ENCODE measurements at regions not wholly inside any gene's neighbourhood (a gene's known extent, or its start where the extent isn't known, plus 50 kb on each side); places are given as distances from the start of the nearest gene placed in this dataset.
"Not testable (repeated sequence)": the region's sequence is repeated elsewhere in the genome, so short reads cannot be mapped to it uniquely, and the experiment has no call there.

DNA sequence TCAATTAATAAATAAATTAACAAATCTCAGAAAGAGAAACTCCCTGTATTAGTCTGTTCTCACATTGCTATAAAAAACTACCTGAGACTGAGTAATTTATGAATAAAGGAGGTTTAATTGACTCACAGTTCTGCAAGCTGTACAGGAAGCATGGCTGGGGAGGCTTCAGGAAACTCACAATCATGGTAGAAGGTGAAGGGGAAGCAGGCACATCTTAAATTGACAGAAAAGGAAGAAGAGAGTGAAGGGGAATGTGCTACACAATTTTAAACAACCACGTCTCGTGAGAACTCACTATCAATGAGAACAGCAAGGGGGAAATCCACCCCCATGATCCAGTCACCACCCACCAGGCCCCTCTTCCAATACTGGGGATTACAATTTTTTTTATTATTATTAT, 358.3 kb upstream of the KIAA1217 start:
- Mint-ChIP-seq H3K4me1 (ENCODE audit: unreplicated experiment) (no peaks in the 10 kb centered on the region), H3K9me3 (ENCODE audit: unreplicated experiment) (peaks cover 41% of the 10 kb centered on the region), H3K36me3 (ENCODE audit: unreplicated experiment) (no peaks in the 10 kb centered on the region), H3K27ac (ENCODE audit: unreplicated experiment) (no peak overlapping the region), H3K27me3 (ENCODE audit: unreplicated experiment) (no peaks in the 10 kb centered on the region), H3K4me3 (ENCODE audit: unreplicated experiment) (no peak overlapping the region)
- no peak for DNase-seq (ENCODE audit: extremely low spot score, unreplicated experiment)
- TF ChIP-seq CTCF (IDR thresholded peaks at IDR 0.05) = no peak

DNA sequence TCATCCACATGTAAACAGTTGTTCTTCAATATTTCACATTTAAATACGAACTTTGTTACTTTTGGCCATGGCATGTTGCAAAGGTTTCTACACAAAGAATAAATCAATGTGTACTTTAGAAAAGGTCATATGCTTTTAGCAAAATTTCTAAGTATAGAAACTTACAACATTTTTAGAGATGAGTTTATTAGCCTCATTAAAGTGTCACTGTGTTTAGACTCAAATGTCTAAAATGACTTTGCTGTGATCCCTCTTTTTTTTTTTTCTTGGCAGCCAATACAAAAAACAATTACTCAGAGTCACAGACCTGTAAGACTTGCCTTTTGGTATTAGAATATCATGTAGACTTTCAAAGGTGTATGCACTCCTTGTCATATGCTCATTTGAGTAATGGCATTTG, 349.3 kb upstream of the KIAA1217 start:
- Mint-ChIP-seq H3K4me1 (ENCODE audit: unreplicated experiment) (no peaks in the 10 kb centered on the region), H3K4me3 (ENCODE audit: unreplicated experiment) (no peak overlapping the region), H3K36me3 (ENCODE audit: unreplicated experiment) (no peaks in the 10 kb centered on the region), H3K9me3 (ENCODE audit: unreplicated experiment) (peaks cover 23% of the 10 kb centered on the region), H3K27ac (ENCODE audit: unreplicated experiment) (no peak overlapping the region), H3K27me3 (ENCODE audit: unreplicated experiment) (no peaks in the 10 kb centered on the region)
- DNase-seq (ENCODE audit: extremely low spot score, unreplicated experiment) = no peak
- TF ChIP-seq CTCF (IDR thresholded peaks at IDR 0.05) = no peak

DNA sequence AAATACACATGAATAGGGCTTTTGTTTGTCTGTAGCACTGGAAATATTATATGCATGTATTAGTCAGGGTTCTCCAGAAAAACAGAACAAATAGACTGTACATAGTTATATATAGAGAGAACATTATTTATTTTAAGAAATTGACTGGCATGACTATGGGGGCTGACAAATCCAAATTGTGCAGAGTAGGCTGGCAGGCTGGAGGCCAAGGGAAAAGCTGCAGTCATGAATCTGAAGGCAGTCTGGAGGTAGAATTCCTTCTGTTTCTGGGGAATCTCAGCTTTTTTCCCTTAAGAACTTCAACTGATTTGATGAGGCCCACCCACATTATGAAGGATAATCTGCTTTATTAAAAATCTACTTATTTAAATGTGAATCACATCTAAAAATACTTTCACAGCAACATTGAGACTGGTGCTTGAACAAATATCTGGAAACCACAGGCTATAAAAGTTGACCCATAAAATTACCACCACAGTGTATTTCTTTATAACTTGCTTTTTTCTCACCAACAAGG, 344.2 kb upstream of the KIAA1217 start:
- Mint-ChIP-seq H3K27ac (ENCODE audit: unreplicated experiment) (no peak overlapping the region), H3K27me3 (ENCODE audit: unreplicated experiment) (no peaks in the 10 kb centered on the region), H3K9me3 (ENCODE audit: unreplicated experiment) (peaks cover 5% of the 10 kb centered on the region), H3K4me1 (ENCODE audit: unreplicated experiment) (no peaks in the 10 kb centered on the region), H3K4me3 (ENCODE audit: unreplicated experiment) (no peak overlapping the region), H3K36me3 (ENCODE audit: unreplicated experiment) (no peaks in the 10 kb centered on the region)
- no peak for TF ChIP-seq CTCF (IDR thresholded peaks at IDR 0.05)
- no peak for DNase-seq (ENCODE audit: extremely low spot score, unreplicated experiment)

- H3K4me3 Mint-ChIP-seq (ENCODE audit: unreplicated experiment); H3K4me1 Mint-ChIP-seq (ENCODE audit: unreplicated experiment); DNase-seq (ENCODE audit: extremely low spot score, unreplicated experiment); H3K27me3 Mint-ChIP-seq (ENCODE audit: unreplicated experiment); H3K36me3 Mint-ChIP-seq (ENCODE audit: unreplicated experiment); H3K27ac Mint-ChIP-seq (ENCODE audit: unreplicated experiment); H3K9me3 Mint-ChIP-seq (ENCODE audit: unreplicated experiment): not testable (repeated sequence)
Measured at GRCh38 chr10:23866985-23867384, 342.0 kb upstream of the KIAA1217 start.

DNA sequence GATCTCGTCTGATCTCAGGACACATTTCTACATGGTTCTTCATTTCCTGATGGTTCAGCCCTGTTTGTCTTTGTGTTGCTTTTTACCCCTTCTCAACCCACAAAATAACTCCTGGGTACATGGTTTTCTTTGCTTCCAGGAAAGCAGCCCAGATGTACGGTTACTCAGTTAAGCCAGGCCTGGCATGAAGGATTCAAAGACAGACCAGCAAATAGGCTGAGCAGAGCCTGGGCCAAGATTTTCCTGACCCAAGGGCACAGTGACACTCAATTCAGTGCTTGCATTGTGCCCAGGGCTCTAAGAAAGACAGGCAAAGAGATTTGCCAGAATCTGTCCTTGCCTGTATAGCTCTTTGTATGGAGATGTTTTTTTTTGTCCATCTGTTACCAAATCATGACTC, 340.8 kb upstream of the KIAA1217 start:
- Mint-ChIP-seq H3K4me3 (ENCODE audit: unreplicated experiment) (no peak overlapping the region), H3K9me3 (ENCODE audit: unreplicated experiment) (peaks cover 7% of the 10 kb centered on the region), H3K27ac (ENCODE audit: unreplicated experiment) (no peak overlapping the region), H3K36me3 (ENCODE audit: unreplicated experiment) (no peaks in the 10 kb centered on the region), H3K4me1 (ENCODE audit: unreplicated experiment) (no peaks in the 10 kb centered on the region), H3K27me3 (ENCODE audit: unreplicated experiment) (no peaks in the 10 kb centered on the region)
- TF ChIP-seq CTCF (IDR thresholded peaks at IDR 0.05) = no peak
- DNase-seq (ENCODE audit: extremely low spot score, unreplicated experiment) = no peak

- H3K27ac Mint-ChIP-seq (ENCODE audit: unreplicated experiment) = no peak overlapping the region
- H3K27me3 Mint-ChIP-seq (ENCODE audit: unreplicated experiment) = no peaks in the 10 kb centered on the region
- DNase-seq (ENCODE audit: extremely low spot score, unreplicated experiment) = no peak
- H3K4me1 Mint-ChIP-seq (ENCODE audit: unreplicated experiment) = no peaks in the 10 kb centered on the region
- H3K4me3 Mint-ChIP-seq (ENCODE audit: unreplicated experiment) = no peak overlapping the region
- H3K36me3 Mint-ChIP-seq (ENCODE audit: unreplicated experiment) = no peaks in the 10 kb centered on the region
- H3K9me3 Mint-ChIP-seq (ENCODE audit: unreplicated experiment) = peaks cover 7% of the 10 kb centered on the region
- no peak for TF ChIP-seq CTCF (IDR thresholded peaks at IDR 0.05)
Measured at GRCh38 chr10:23869548-23869947, 339.4 kb upstream of the KIAA1217 start.

All from osteocyte (in vitro differentiated cells).